ENCODE measurements at regions not wholly inside any gene's neighbourhood (a gene's known extent, or its start where the extent isn't known, plus 50 kb on each side); places are given as distances from the start of the nearest gene placed in this dataset.
"Not testable (repeated sequence)": the region's sequence is repeated elsewhere in the genome, so short reads cannot be mapped to it uniquely, and the experiment has no call there.

- TF ChIP-seq, protein P1, sequence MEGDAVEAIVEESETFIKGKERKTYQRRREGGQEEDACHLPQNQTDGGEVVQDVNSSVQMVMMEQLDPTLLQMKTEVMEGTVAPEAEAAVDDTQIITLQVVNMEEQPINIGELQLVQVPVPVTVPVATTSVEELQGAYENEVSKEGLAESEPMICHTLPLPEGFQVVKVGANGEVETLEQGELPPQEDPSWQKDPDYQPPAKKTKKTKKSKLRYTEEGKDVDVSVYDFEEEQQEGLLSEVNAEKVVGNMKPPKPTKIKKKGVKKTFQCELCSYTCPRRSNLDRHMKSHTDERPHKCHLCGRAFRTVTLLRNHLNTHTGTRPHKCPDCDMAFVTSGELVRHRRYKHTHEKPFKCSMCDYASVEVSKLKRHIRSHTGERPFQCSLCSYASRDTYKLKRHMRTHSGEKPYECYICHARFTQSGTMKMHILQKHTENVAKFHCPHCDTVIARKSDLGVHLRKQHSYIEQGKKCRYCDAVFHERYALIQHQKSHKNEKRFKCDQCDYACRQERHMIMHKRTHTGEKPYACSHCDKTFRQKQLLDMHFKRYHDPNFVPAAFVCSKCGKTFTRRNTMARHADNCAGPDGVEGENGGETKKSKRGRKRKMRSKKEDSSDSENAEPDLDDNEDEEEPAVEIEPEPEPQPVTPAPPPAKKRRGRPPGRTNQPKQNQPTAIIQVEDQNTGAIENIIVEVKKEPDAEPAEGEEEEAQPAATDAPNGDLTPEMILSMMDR (IDR thresholded peaks at IDR 0.05; ENCODE audit: insufficient read depth, low read depth, low read length, missing control alignments): no peak
- DNase-seq (ENCODE audit: low read depth): no peak
- no peak overlapping the region for H3K4me3 ChIP-seq (ENCODE audit: low read length)
These were observed 203.4 kb upstream of the SPAG17 start for GRCh38 chr1:118388301-118388959.

GRCh38 chr1:118381197-118381869 is 196.3 kb upstream of the SPAG17 start:
- DNase-seq (ENCODE audit: low read depth): no peak
- TF ChIP-seq, protein P1 (IDR thresholded peaks at IDR 0.05; ENCODE audit: insufficient read depth, low read depth, low read length, missing control alignments): no peak
- no peak overlapping the region for H3K4me3 ChIP-seq (ENCODE audit: low read length)

DNA sequence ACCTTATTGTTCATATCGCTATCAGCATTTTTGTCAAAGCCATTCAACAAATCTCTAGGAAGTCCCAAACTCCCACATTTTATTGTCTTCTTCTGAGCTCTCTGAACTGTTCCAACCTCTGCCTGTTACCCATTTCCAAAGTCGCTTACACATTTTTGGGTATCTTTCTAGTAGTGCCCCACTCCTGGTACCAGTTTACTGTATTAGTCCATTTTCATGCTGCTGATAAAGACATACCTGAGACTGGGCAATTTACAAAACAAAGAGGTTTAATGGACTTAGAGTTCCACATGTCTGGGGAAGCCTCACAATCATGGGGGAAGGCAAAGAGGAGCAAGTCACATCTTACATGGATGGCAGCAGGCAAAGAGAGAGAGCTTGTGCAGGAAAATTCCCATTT is 192.2 kb upstream of the SPAG17 start:
- not testable (repeated sequence) for DNase-seq (ENCODE audit: low read depth); H3K4me3 ChIP-seq (ENCODE audit: low read length)

DNA sequence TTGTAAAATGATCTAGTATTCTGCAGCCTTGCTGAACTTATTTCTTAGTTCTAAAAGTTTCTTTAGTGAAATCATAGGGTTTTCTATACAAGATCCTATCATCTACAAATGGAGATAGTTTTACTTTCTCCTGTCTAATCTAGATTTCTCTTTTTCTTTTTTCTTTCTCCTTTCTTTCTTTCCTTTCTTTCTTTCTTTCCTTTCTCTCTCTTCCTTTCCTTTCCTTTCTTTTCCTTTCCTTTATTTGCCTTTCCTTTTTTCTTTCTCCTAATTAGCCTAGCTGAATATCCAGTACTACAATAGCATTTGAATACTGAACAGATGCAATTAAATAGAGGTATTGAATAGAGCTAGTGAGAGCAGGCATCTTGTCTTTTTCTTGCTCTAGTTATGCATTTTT is 186.6 kb upstream of the SPAG17 start:
- TF ChIP-seq, protein P1 (IDR thresholded peaks at IDR 0.05; ENCODE audit: insufficient read depth, low read depth, low read length, missing control alignments): no peak
- DNase-seq (ENCODE audit: low read depth): no peak
- no peak overlapping the region for H3K4me3 ChIP-seq (ENCODE audit: low read length)

- DNase-seq (ENCODE audit: low read depth): no peak
- H3K4me3 ChIP-seq (ENCODE audit: low read length): no peak overlapping the region
- TF ChIP-seq, protein P1 (IDR thresholded peaks at IDR 0.05; ENCODE audit: insufficient read depth, low read depth, low read length, missing control alignments): no peak
These were observed 185.8 kb upstream of the SPAG17 start for GRCh38 chr1:118370861-118371260.

DNA sequence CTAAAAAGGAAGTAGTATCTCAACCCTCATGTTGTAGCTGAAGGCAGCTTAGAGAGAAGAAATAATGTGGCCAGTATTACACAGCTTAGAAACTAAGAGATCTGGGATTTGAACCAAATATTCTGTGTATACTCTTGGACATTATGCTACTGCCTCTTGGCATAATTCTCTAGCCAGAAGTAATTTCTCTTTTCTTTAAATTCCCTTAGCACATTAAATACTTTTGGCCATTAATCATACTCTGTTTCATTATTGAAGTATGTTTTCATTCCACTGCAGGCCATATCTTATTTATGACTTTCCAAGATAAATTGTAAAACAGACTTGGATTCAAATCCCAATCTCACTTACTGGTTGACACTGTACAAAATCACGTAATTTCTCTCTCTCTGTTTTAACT is 181.3 kb upstream of the SPAG17 start:
- DNase-seq (ENCODE audit: low read depth): peak; percentile 15
- TF ChIP-seq, protein P1 (IDR thresholded peaks at IDR 0.05; ENCODE audit: insufficient read depth, low read depth, low read length, missing control alignments): no peak
- no peak overlapping the region for H3K4me3 ChIP-seq (ENCODE audit: low read length)

- no peak for DNase-seq (ENCODE audit: low read depth)
- no peak overlapping the region for H3K4me3 ChIP-seq (ENCODE audit: low read length)
- TF ChIP-seq, protein P1 (IDR thresholded peaks at IDR 0.05; ENCODE audit: insufficient read depth, low read depth, low read length, missing control alignments): no peak
These were observed 179.9 kb upstream of the SPAG17 start for GRCh38 chr1:118364882-118365281.
